Endometrium (tissue), 2 donors: ENCODE measurements at regions not wholly inside any gene's neighbourhood (a gene's known extent, or its start where the extent isn't known, plus 50 kb on each side); places are given as distances from the start of the nearest gene placed in this dataset.
A peak's percentile ranks its signal among the peaks of the same experiment; 100 is the strongest.
"Not testable (repeated sequence)": the region's sequence is repeated elsewhere in the genome, so short reads cannot be mapped to it uniquely, and the experiment has no call there.

Source experiments
- FAIRE-seq: peaks from 2 replicates; lab custom pipeline; 2012; peaks lifted over from hg19 to GRCh38; lab: Jason Lieb, UNC
- donor health status: control.
- donor health status: control.

- FAIRE-seq = not testable (repeated sequence)
These were observed 52.6 kb upstream of the MRPS30 start for GRCh38 chr5:44756097-44756496.

GRCh38 chr5:44747396-44747795 lies 61.4 kb upstream of the MRPS30 start:
- FAIRE-seq = no peak

- FAIRE-seq = no peak
These were observed 68.1 kb upstream of the MRPS30 start for GRCh38 chr5:44740660-44741059.

GRCh38 chr5:44729536-44729935 lies 79.2 kb upstream of the MRPS30 start:
- no peak for FAIRE-seq

- FAIRE-seq = no peak
These were observed 81.6 kb upstream of the MRPS30 start for GRCh38 chr5:44727100-44727499.

- FAIRE-seq = no peak
These were observed 88.9 kb upstream of the MRPS30 start for GRCh38 chr5:44719856-44720255.

GRCh38 chr5:44714871-44715561 lies 93.7 kb upstream of the MRPS30 start:
- no peak for FAIRE-seq

- no peak for FAIRE-seq
These were observed 95.3 kb upstream of the MRPS30 start for GRCh38 chr5:44713446-44713845.

GRCh38 chr5:44711901-44712300 lies 96.8 kb upstream of the MRPS30 start:
- FAIRE-seq = peak; percentile 35

- FAIRE-seq = no peak
These were observed 100.1 kb upstream of the MRPS30 start for GRCh38 chr5:44708602-44709001.

- no peak for FAIRE-seq
These were observed 101.0 kb upstream of the MRPS30 start for GRCh38 chr5:44707721-44708120.

- FAIRE-seq = no peak
These were observed 111.7 kb upstream of the MRPS30 start for GRCh38 chr5:44697025-44697424.

- no peak for FAIRE-seq
These were observed 113.5 kb upstream of the MRPS30 start for GRCh38 chr5:44695259-44695658.

GRCh38 chr5:44691802-44692201 lies 116.9 kb upstream of the MRPS30 start:
- FAIRE-seq = no peak

GRCh38 chr5:44681906-44682305 lies 126.8 kb upstream of the MRPS30 start:
- FAIRE-seq = no peak

- FAIRE-seq = no peak
These were observed 129.5 kb upstream of the MRPS30 start for GRCh38 chr5:44679214-44679613.

- FAIRE-seq = no peak
These were observed 133.5 kb upstream of the MRPS30 start for GRCh38 chr5:44675296-44675695.

GRCh38 chr5:44674461-44674860 lies 134.3 kb upstream of the MRPS30 start:
- FAIRE-seq = no peak

- not testable (repeated sequence) for FAIRE-seq
These were observed 140.3 kb upstream of the MRPS30 start for GRCh38 chr5:44668471-44668870.

GRCh38 chr5:44665101-44665701 lies 143.5 kb upstream of the MRPS30 start:
- FAIRE-seq = no peak

- no peak for FAIRE-seq
These were observed 144.0 kb upstream of the MRPS30 start for GRCh38 chr5:44664711-44665100.

GRCh38 chr5:44663991-44664710 lies 144.6 kb upstream of the MRPS30 start:
- FAIRE-seq = no peak

GRCh38 chr5:44661851-44662250 lies 146.9 kb upstream of the MRPS30 start:
- FAIRE-seq = no peak
